ENCODE measurements at regions not wholly inside any gene's neighbourhood (a gene's known extent, or its start where the extent isn't known, plus 50 kb on each side); places are given as distances from the start of the nearest gene placed in this dataset.
A peak's percentile ranks its signal among the peaks of the same experiment; 100 is the strongest.

DNA sequence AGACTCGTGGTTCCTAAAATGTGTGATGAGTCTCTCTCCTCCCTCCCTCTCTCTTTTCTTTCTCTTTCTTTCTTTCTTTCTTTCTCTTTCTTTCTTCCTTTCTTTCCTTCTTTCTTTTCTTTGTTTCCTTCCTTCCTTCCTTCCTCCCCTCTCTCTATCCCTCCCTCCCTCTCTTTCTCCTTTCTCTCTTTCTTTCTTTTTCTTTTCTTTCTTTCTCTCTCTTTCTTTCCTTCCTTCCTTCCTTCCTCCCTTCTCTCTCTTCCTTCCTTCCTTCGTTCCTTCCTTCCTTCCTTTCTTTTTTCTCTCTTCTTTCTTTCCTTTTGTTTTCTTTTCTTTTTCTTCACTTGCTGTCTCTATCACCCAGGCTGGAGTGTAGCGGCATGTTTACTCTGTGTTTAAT lies 290.8 kb downstream of the NFKBIZ start:
- no peaks in the 10 kb centered on the region; the same call in none of the 2 replicates for H3K4me1 ChIP-seq (ENCODE audit: control insufficient read depth, insufficient read depth, low read length)
- H3K36me3 ChIP-seq (ENCODE audit: control insufficient read depth in 2 of 2, insufficient read depth in 1 of 2, low read length in 2 of 2), result no peaks in the 10 kb centered on the region
- H3K4me3 ChIP-seq (ENCODE audit: low read depth, low read length), result no peak overlapping the region
- ChIA-PET POLR2A (no interaction called here), CTCF (no interaction called here)
- no peak overlapping the region for H3K27ac ChIP-seq (ENCODE audit: extremely low read depth, low read depth, low read length)
- no peak for TF ChIP-seq ZNF16 (tag by site-specific recombination; IDR thresholded peaks at IDR 0.05; ENCODE audit: low read depth)
- TF ChIP-seq ZNF366 (tag by site-specific recombination; conservative IDR thresholded peaks at IDR 0.05), result peak; percentile 94
- TF ChIP-seq GFI1B (tag by site-specific recombination; IDR thresholded peaks at IDR 0.05), result no peak
- H3K9me3 ChIP-seq (ENCODE audit: control insufficient read depth, insufficient read depth, low read depth, low read length), result no peaks in the 10 kb centered on the region

DNA sequence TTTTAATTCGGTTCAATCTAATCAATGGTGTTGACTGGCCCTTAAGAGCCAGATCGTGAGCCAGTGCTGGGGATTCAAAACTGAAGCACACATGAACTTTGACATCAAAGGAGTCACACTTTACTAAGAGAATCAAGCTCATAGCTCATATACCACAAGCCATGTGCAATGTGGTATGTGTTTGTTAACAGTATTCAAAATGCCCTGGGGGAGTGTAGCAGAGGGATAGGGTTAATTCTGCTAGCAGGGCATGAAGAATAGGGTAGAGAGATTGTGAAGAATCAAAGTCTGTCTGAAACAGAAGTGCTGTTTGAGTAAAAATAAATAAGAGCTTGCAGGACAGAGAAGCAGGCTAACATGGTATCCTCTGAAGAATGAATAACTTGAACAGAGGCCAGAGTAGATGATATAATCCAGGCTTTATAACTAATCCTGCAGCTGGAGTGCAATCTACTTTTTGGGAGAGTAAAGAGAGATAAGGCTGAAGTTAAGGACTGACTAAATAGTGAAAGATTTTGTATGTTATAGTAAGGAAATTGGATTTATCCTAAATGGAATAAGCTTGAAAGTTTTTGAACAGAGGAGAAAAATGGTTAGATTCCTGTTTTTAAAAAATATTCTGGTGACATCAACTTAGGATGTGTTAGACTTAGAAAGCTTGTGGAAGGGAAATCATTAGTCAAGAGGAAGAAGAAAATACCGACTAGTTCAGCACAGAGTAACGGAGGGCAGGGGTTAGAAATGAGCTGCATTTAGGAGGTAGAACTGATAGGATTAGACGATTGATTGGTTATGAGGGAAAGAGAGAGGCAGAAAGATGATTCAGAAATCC lies 292.0 kb downstream of the NFKBIZ start:
- Histone ChIP-seq H3K9me3 (ENCODE audit: control insufficient read depth, insufficient read depth, low read depth, low read length) (no peaks in the 10 kb centered on the region), H3K27ac (ENCODE audit: extremely low read depth, low read depth, low read length) (no peak overlapping the region), H3K4me3 (ENCODE audit: low read depth, low read length) (no peak overlapping the region), H3K4me1 (ENCODE audit: control insufficient read depth, insufficient read depth, low read length) (no peaks in the 10 kb centered on the region; the same call in none of the 2 replicates), H3K36me3 (ENCODE audit: control insufficient read depth in 2 of 2, insufficient read depth in 1 of 2, low read length in 2 of 2) (no peaks in the 10 kb centered on the region)
- ChIA-PET CTCF (interaction anchor here (1.2 to 1.7 kb wide), 2 partner anchors 327 to 337 kb away, joined by 3 read pairs; no protein-coding TSS in a partner anchor), POLR2A (no interaction called here)
- TF ChIP-seq GLIS2 (tag by site-specific recombination; IDR thresholded peaks at IDR 0.05) (no peak), ZNF157 (tag by site-specific recombination; IDR thresholded peaks at IDR 0.05) (no peak), SCRT2 (tag by site-specific recombination; IDR thresholded peaks at IDR 0.05) (no peak), SP7 (tag by site-specific recombination; IDR thresholded peaks at IDR 0.05) (no peak), PRDM1 (tag by site-specific recombination; IDR thresholded peaks at IDR 0.05) (no peak), TRIM28 (IDR thresholded peaks at IDR 0.05; ENCODE audit: borderline replicate concordance, low read length) (no peak)
- TF ChIP-seq, protein P1, sequence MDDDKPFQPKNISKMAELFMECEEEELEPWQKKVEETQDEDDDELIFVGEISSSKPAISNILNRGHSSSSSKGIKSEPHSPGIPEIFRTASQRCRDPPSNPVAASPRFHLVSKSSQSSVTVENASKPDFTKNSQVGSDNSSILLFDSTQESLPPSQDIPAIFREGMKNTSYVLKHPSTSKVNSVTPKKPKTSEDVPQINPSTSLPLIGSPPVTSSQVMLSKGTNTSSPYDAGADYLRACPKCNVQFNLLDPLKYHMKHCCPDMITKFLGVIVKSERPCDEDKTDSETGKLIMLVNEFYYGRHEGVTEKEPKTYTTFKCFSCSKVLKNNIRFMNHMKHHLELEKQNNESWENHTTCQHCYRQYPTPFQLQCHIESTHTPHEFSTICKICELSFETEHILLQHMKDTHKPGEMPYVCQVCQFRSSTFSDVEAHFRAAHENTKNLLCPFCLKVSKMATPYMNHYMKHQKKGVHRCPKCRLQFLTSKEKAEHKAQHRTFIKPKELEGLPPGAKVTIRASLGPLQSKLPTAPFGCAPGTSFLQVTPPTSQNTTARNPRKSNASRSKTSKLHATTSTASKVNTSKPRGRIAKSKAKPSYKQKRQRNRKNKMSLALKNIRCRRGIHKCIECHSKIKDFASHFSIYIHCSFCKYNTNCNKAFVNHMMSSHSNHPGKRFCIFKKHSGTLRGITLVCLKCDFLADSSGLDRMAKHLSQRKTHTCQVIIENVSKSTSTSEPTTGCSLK (tag by site-specific recombination; IDR thresholded peaks at IDR 0.05), result no peak
- TF ChIP-seq, protein P2, sequence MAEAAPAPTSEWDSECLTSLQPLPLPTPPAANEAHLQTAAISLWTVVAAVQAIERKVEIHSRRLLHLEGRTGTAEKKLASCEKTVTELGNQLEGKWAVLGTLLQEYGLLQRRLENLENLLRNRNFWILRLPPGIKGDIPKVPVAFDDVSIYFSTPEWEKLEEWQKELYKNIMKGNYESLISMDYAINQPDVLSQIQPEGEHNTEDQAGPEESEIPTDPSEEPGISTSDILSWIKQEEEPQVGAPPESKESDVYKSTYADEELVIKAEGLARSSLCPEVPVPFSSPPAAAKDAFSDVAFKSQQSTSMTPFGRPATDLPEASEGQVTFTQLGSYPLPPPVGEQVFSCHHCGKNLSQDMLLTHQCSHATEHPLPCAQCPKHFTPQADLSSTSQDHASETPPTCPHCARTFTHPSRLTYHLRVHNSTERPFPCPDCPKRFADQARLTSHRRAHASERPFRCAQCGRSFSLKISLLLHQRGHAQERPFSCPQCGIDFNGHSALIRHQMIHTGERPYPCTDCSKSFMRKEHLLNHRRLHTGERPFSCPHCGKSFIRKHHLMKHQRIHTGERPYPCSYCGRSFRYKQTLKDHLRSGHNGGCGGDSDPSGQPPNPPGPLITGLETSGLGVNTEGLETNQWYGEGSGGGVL (tag by site-specific recombination; IDR thresholded peaks at IDR 0.05), result no peak
- TF ChIP-seq, protein P3, sequence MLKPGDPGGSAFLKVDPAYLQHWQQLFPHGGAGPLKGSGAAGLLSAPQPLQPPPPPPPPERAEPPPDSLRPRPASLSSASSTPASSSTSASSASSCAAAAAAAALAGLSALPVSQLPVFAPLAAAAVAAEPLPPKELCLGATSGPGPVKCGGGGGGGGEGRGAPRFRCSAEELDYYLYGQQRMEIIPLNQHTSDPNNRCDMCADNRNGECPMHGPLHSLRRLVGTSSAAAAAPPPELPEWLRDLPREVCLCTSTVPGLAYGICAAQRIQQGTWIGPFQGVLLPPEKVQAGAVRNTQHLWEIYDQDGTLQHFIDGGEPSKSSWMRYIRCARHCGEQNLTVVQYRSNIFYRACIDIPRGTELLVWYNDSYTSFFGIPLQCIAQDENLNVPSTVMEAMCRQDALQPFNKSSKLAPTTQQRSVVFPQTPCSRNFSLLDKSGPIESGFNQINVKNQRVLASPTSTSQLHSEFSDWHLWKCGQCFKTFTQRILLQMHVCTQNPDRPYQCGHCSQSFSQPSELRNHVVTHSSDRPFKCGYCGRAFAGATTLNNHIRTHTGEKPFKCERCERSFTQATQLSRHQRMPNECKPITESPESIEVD (tag by site-specific recombination; IDR thresholded peaks at IDR 0.05), result no peak

DNA sequence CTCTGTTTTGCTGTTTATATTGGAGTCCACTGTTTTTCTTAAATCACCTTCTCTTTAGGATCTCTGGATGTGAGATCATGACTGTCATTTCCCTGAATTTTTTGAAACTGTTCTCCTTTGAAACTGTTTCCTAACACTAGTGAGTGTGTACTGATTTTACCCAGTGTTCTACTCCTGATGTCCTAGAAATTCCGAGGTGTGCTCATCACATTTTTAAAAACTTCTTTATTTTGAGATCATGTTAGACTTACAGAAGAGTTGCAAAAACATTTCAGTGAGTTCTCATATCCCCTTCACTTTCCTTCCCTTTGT lies 292.6 kb downstream of the NFKBIZ start:
- ChIA-PET POLR2A (no interaction called here), CTCF (interaction anchor here (0.7 to 1.7 kb wide), 3 partner anchors 83 to 338 kb away, joined by 3 read pairs; no protein-coding TSS in a partner anchor)
- Histone ChIP-seq H3K27ac (ENCODE audit: extremely low read depth, low read depth, low read length) (no peak overlapping the region), H3K9me3 (ENCODE audit: control insufficient read depth, insufficient read depth, low read depth, low read length) (no peaks in the 10 kb centered on the region), H3K4me1 (ENCODE audit: control insufficient read depth, insufficient read depth, low read length) (no peaks in the 10 kb centered on the region; the same call in none of the 2 replicates), H3K36me3 (ENCODE audit: control insufficient read depth in 2 of 2, insufficient read depth in 1 of 2, low read length in 2 of 2) (no peaks in the 10 kb centered on the region), H3K4me3 (ENCODE audit: low read depth, low read length) (no peak overlapping the region)
- TF ChIP-seq, protein P4, sequence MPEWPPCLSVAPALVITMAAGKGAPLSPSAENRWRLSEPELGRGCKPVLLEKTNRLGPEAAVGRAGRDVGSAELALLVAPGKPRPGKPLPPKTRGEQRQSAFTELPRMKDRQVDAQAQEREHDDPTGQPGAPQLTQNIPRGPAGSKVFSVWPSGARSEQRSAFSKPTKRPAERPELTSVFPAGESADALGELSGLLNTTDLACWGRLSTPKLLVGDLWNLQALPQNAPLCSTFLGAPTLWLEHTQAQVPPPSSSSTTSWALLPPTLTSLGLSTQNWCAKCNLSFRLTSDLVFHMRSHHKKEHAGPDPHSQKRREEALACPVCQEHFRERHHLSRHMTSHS (tag by site-specific recombination; IDR thresholded peaks at IDR 0.05), result no peak
- TF ChIP-seq ZNF677 (tag by site-specific recombination; IDR thresholded peaks at IDR 0.05), result peak; percentile 90; the same call in 1 of the 2 replicates

All from HEK293 (cell line).